SK-N-SH (cell line): ENCODE measurements at regions not wholly inside any gene's neighbourhood (a gene's known extent, or its start where the extent isn't known, plus 50 kb on each side); places are given as distances from the start of the nearest gene placed in this dataset.

Experiments
- FOXM1 ChIP-seq: IDR thresholded peaks from 2 replicates; pipeline ENCODE4 v1.4.0; 2012; ENCODE audit warnings: low read depth, mild to moderate bottlenecking
- MXI1 ChIP-seq: IDR thresholded peaks from 2 replicates; pipeline ENCODE4 v1.6.1; 2012; ENCODE audit warnings: mild to moderate bottlenecking, low read depth, low read length, improper control_type of control experiment
- TF ChIP-seq, protein P1 (sequence below): fragments of 200-600 bp; sonication (generic); IDR thresholded peaks from 2 replicates; pipeline ENCODE4 v1.6.1; 2017; ENCODE audit warnings: antibody characterized with exemption, mild to moderate bottlenecking, moderate library complexity

DNA sequence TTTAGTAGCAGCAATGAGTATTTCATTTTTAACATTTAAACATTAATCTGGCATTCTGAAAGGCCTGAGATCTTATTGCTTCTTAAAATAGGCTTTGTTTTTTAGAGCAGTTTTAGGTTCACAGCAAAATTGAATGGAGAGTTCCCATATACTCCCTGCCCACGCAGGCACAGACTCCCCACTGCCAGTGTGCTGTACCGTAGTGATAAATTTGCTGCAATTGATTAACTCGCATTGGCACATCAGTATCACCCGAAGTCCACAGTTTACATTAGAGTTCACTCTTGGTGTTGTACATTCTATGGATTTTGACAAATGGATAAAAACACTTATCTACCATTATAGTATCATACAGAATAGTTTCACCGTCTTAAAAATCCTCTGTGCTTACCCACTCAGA is 71.8 kb upstream of the ERRFI1 start:
- TF ChIP-seq, protein P1, sequence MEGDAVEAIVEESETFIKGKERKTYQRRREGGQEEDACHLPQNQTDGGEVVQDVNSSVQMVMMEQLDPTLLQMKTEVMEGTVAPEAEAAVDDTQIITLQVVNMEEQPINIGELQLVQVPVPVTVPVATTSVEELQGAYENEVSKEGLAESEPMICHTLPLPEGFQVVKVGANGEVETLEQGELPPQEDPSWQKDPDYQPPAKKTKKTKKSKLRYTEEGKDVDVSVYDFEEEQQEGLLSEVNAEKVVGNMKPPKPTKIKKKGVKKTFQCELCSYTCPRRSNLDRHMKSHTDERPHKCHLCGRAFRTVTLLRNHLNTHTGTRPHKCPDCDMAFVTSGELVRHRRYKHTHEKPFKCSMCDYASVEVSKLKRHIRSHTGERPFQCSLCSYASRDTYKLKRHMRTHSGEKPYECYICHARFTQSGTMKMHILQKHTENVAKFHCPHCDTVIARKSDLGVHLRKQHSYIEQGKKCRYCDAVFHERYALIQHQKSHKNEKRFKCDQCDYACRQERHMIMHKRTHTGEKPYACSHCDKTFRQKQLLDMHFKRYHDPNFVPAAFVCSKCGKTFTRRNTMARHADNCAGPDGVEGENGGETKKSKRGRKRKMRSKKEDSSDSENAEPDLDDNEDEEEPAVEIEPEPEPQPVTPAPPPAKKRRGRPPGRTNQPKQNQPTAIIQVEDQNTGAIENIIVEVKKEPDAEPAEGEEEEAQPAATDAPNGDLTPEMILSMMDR, result no peak
- TF ChIP-seq MXI1, result no peak
- TF ChIP-seq FOXM1, result no peak
